ENCODE measurements at regions not wholly inside any gene's neighbourhood (a gene's known extent, or its start where the extent isn't known, plus 50 kb on each side); places are given as distances from the start of the nearest gene placed in this dataset.

- H4K20me1 ChIP-seq (ENCODE audit: insufficient read depth): no peaks in the 10 kb centered on the region
- DNase-seq: no peak
- no peak overlapping the region for H3K4me3 ChIP-seq
- no peaks in the 10 kb centered on the region for H3K9me2 ChIP-seq (ENCODE audit: insufficient read depth)
- no peak overlapping the region for H3K27ac ChIP-seq
- no peaks in the 10 kb centered on the region for H3K9me3 ChIP-seq (ENCODE audit: insufficient read depth, low read depth)
- no TSS peak for BruUV-seq (replicated peaks)
- H2AFZ ChIP-seq: no peak overlapping the region
- TF ChIP-seq EZH2 (IDR thresholded peaks at IDR 0.05; ENCODE audit: low read depth): no peak
- TF ChIP-seq CTCF (conservative IDR thresholded peaks at IDR 0.05): no peak
- ChIA-PET CTCF (no interaction called here), POLR2A (ENCODE audit: unreplicated experiment) (no interaction called here)
- intact Hi-C loops (cut with micrococcal nuclease; ENCODE audit: unreplicated experiment): no loop called here
- H3K4me1 ChIP-seq (replicated peaks; ENCODE audit: insufficient read depth): no peaks in the 10 kb centered on the region
- no peaks in the 10 kb centered on the region for H3F3A ChIP-seq (ENCODE audit: insufficient read depth, low read depth)
- H3K79me2 ChIP-seq (ENCODE audit: low read depth): no peaks in the 10 kb centered on the region
- H3K4me2 ChIP-seq: no peak overlapping the region
- no peaks in the 10 kb centered on the region for H3K36me3 ChIP-seq (ENCODE audit: low read depth)
- no peaks in the 10 kb centered on the region for H3K27me3 ChIP-seq (ENCODE audit: insufficient read depth, low read depth)
Observed at GRCh38 chr1:38101037-38101785, 54.6 kb upstream of the POU3F1 start.

- no peaks in the 10 kb centered on the region for H3K79me2 ChIP-seq (ENCODE audit: low read depth)
- no peaks in the 10 kb centered on the region for H3K36me3 ChIP-seq (ENCODE audit: low read depth)
- H3K4me2 ChIP-seq: no peak overlapping the region
- H3K27me3 ChIP-seq (ENCODE audit: insufficient read depth, low read depth): peaks cover 8% of the 10 kb centered on the region
- H3K4me1 ChIP-seq (replicated peaks; ENCODE audit: insufficient read depth): no peaks in the 10 kb centered on the region
- DNase-seq: no peak
- POLR2A ChIA-PET (ENCODE audit: unreplicated experiment): no interaction called here
- no peak overlapping the region for H3K4me3 ChIP-seq
- H3F3A ChIP-seq (ENCODE audit: insufficient read depth, low read depth): no peaks in the 10 kb centered on the region
- no peak overlapping the region for H2AFZ ChIP-seq
- intact Hi-C loops (cut with micrococcal nuclease; ENCODE audit: unreplicated experiment): no loop called here
- TF ChIP-seq EZH2 (IDR thresholded peaks at IDR 0.05; ENCODE audit: low read depth) (no peak), CTCF (conservative IDR thresholded peaks at IDR 0.05) (no peak)
- H3K9me2 ChIP-seq (ENCODE audit: insufficient read depth): no peaks in the 10 kb centered on the region
- H3K9me3 ChIP-seq (ENCODE audit: insufficient read depth, low read depth): no peaks in the 10 kb centered on the region
- BruUV-seq (replicated peaks): no TSS peak
- H3K27ac ChIP-seq: no peak overlapping the region
- no peaks in the 10 kb centered on the region for H4K20me1 ChIP-seq (ENCODE audit: insufficient read depth)
- CTCF ChIA-PET: no interaction called here
Observed at GRCh38 chr1:38098101-38098847, 51.7 kb upstream of the POU3F1 start.

- Histone ChIP-seq H3K4me2 (no peak overlapping the region), H3K79me2 (ENCODE audit: low read depth) (no peaks in the 10 kb centered on the region), H3K27me3 (ENCODE audit: insufficient read depth, low read depth) (peaks cover 12% of the 10 kb centered on the region), H2AFZ (no peak overlapping the region), H3K9me2 (ENCODE audit: insufficient read depth) (no peaks in the 10 kb centered on the region), H3K9me3 (ENCODE audit: insufficient read depth, low read depth) (no peaks in the 10 kb centered on the region), H3K36me3 (ENCODE audit: low read depth) (no peaks in the 10 kb centered on the region), H4K20me1 (ENCODE audit: insufficient read depth) (no peaks in the 10 kb centered on the region), H3K27ac (no peak overlapping the region), H3K4me3 (no peak overlapping the region), H3F3A (ENCODE audit: insufficient read depth, low read depth) (no peaks in the 10 kb centered on the region), H3K4me1 (replicated peaks; ENCODE audit: insufficient read depth) (no peaks in the 10 kb centered on the region)
- BruUV-seq (replicated peaks): no TSS peak
- no peak for DNase-seq
- POLR2A ChIA-PET (ENCODE audit: unreplicated experiment): no interaction called here
- intact Hi-C loops (cut with micrococcal nuclease; ENCODE audit: unreplicated experiment): no loop called here
- no peak for TF ChIP-seq CTCF (conservative IDR thresholded peaks at IDR 0.05)
- no peak for TF ChIP-seq EZH2 (IDR thresholded peaks at IDR 0.05; ENCODE audit: low read depth)
- CTCF ChIA-PET: no interaction called here
Observed at GRCh38 chr1:38097284-38097898, 50.8 kb upstream of the POU3F1 start.

Data from PC-9 (cell line).